NT2/D1 (cell line): ENCODE measurements at regions not wholly inside any gene's neighbourhood (a gene's known extent, or its start where the extent isn't known, plus 50 kb on each side); places are given as distances from the start of the nearest gene placed in this dataset.

Experiments used
- SUZ12 ChIP-seq: IDR thresholded peaks from 2 replicates; pipeline ENCODE4 v1.6.1; 2011; ENCODE audit not compliant: insufficient read length, insufficient read depth; ENCODE audit errors: extremely low read depth
- YY1 ChIP-seq: IDR thresholded peaks from 2 replicates; pipeline ENCODE4 v1.6.1; 2011; ENCODE audit not compliant: insufficient read length, insufficient read depth

DNA sequence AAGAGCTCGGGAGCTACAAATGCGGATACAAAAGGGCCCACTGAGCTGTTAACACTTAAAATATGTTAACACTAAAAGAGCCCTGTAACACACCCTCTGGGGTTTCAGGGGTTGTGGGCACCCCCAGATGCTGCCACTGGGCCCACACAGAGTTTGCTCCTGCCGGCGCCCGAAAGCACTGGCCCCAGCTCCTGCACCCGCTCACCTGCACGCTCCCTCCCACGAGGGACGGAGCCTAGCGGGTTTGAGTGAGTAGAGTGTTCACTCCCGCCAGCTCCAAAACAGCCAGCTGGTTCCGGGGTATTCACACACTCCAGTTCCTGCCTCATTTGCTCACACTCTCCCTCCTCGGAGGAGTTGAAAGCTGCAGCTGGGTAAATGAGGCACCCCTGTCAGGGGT lies 357.7 kb downstream of the ETNK1 start:
- no peak for TF ChIP-seq YY1
- no peak for TF ChIP-seq SUZ12
